ENCODE measurements at regions not wholly inside any gene's neighbourhood (a gene's known extent, or its start where the extent isn't known, plus 50 kb on each side); places are given as distances from the start of the nearest gene placed in this dataset.

GRCh38 chr19:30932854-30933253 is 416.4 kb downstream of the TSHZ3 start:
- no peak for DNase-seq

GRCh38 chr19:30930941-30931706 is 418.1 kb downstream of the TSHZ3 start:
- DNase-seq, result no peak

GRCh38 chr19:30927705-30928104 is 421.5 kb downstream of the TSHZ3 start:
- DNase-seq, result no peak

GRCh38 chr19:30924670-30925069 is 424.6 kb downstream of the TSHZ3 start:
- no peak for DNase-seq

GRCh38 chr19:30924069-30924636 is 425.1 kb downstream of the TSHZ3 start:
- no peak for DNase-seq

- DNase-seq, result no peak
These were observed 425.6 kb downstream of the TSHZ3 start for GRCh38 chr19:30923621-30924020.

- DNase-seq, result no peak
These were observed 426.1 kb downstream of the TSHZ3 start for GRCh38 chr19:30923096-30923495.

GRCh38 chr19:30920222-30920621 is 429.0 kb downstream of the TSHZ3 start:
- DNase-seq, result no peak

GRCh38 chr19:30919737-30920136 is 429.5 kb downstream of the TSHZ3 start:
- DNase-seq, result no peak

- DNase-seq, result no peak
These were observed 433.0 kb downstream of the TSHZ3 start for GRCh38 chr19:30916238-30916637.

GRCh38 chr19:30911491-30911890 is 437.7 kb downstream of the TSHZ3 start:
- no peak for DNase-seq

- DNase-seq, result no peak
These were observed 438.6 kb downstream of the TSHZ3 start for GRCh38 chr19:30910485-30911240.

GRCh38 chr19:30909216-30909615 is 440.0 kb downstream of the TSHZ3 start:
- no peak for DNase-seq

- no peak for DNase-seq
These were observed 440.9 kb downstream of the TSHZ3 start for GRCh38 chr19:30908262-30908771.

GRCh38 chr19:30906871-30907270 is 442.4 kb downstream of the TSHZ3 start:
- no peak for DNase-seq

GRCh38 chr19:30900051-30900450 is 449.2 kb downstream of the TSHZ3 start:
- no peak for DNase-seq

- DNase-seq, result no peak
These were observed 450.7 kb downstream of the TSHZ3 start for GRCh38 chr19:30898353-30899103.

GRCh38 chr19:30897553-30897952 is 451.7 kb downstream of the TSHZ3 start:
- no peak for DNase-seq

GRCh38 chr19:30897034-30897433 is 452.2 kb downstream of the TSHZ3 start:
- DNase-seq, result no peak

GRCh38 chr19:30896554-30896953 is 452.7 kb downstream of the TSHZ3 start:
- no peak for DNase-seq

- no peak for DNase-seq
These were observed 453.3 kb downstream of the TSHZ3 start for GRCh38 chr19:30895946-30896345.

- DNase-seq, result no peak
These were observed 458.2 kb downstream of the TSHZ3 start for GRCh38 chr19:30891051-30891450.

- DNase-seq, result no peak
These were observed 459.2 kb downstream of the TSHZ3 start for GRCh38 chr19:30890033-30890432.

Data from CD4-positive, alpha-beta T cell treated with Interleukin-4 for 1 hour (primary cell).